Myocyte (in vitro differentiated cells): ENCODE measurements at regions not wholly inside any gene's neighbourhood (a gene's known extent, or its start where the extent isn't known, plus 50 kb on each side); places are given as distances from the start of the nearest gene placed in this dataset.

ENCODE experiments used
- DNase-seq: peaks from one replicate; pipeline ENCODE4 v3.0.0-alpha.2; 2012; ENCODE audit warnings: low read depth

DNA sequence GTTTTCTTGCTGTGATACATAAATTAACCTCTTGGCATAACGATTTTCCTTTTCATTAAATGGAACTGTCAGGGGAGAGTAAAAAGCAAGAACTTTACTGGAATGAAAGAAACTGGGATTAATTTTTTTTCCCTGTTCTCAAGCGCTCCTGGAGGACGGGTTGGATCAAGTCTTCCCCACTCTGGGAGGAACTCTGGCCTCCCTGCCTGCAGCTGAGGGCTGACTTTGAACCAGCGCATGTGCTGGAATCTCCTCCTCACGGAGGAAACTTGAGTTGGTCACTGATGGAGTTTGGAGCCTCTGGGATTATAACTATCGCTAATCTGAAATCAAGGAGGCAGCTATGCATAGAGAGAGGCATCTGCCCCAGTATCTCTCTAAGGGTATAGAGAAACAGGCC lies 406.4 kb upstream of the TMEM132C start:
- no peak for DNase-seq

DNA sequence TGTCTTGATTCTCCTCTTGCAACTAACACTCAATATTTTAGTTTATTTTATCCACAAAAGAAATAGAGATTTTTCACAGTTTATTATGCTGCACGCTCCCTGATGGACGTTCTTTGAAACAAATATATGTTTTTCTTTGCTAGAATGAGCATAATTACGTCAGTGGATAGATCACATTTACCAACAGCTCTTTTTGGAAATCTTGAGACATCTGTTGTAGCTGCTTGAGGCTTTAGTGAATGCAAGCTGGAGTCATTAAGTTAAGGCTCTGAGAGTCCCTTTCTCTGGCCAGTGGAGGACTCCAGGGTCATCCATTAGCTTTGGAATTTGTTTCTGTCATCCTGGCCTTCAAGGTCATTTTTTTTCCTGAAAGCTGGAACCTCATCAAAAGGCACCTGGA lies 405.6 kb upstream of the TMEM132C start:
- no peak for DNase-seq

DNA sequence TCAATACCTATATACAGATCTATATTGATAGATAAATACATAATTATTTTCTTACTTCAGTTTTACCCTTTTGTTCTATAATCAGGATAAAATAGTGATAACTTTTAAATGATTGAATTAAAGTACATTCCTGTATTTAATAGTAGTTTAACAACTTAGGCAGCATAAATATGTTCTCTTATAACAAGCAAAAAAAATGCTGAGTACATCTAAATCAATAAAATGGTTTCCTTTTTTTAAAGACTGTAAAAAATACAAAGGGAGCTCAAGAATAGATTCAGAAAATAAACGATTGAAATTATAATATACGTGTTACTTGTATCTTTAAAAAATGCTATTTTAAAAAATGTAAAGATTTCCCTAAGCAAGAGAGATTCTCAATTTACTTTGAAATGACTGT lies 393.7 kb upstream of the TMEM132C start:
- DNase-seq = no peak

DNA sequence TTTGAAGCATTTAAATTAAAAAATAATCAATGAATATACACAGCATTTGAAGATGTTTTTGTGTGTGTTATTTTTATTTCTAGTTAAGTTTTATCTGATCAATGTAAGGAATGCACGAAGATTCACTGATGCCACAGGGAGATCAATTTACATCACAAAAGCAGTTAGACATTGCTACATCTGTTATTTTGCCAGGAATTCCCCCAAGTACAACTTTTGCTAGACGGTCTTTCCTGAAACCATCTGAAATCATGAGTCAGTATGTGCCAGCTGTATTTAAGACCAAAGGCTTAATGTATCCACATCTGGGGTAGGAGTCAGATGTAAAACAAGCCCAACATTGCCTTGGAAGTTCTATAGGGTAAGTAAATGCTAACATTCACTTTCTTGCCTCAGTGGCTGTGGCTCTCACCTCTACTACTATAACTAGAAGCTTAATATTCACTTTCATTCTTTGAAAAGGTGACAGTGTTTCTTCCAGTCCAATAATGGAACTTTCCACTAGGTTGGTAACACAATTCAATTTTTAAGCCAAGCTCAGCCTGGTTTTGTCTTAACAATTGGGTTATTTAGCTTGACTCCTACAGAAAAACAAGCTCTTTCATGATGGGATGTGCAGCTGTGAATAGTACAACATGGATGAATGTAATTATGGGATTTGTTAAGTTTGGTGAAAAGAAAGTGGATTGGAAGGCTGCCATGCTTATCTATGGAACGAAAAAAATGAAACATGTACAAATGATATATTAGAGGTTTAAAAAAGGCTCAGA lies 385.4 kb upstream of the TMEM132C start:
- DNase-seq = no peak

DNA sequence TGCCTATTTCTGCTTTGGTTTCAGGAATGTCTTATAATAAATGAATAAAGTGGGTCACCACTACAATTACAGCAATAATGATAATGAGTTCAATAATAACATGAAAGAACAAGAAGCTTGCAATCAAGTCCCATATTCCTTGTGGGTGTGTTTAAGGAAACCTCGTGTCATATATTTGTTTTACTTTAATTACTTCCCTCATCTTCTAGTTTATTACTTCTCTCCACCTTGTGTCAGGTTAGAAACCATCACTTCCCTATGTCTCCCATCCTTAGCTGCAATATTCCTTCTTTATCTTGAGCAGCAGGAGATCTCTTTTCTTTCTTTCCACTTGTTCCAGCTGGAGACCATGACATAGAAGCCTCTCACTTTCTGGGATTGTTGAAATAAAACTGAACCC lies 384.0 kb upstream of the TMEM132C start:
- DNase-seq = no peak

DNA sequence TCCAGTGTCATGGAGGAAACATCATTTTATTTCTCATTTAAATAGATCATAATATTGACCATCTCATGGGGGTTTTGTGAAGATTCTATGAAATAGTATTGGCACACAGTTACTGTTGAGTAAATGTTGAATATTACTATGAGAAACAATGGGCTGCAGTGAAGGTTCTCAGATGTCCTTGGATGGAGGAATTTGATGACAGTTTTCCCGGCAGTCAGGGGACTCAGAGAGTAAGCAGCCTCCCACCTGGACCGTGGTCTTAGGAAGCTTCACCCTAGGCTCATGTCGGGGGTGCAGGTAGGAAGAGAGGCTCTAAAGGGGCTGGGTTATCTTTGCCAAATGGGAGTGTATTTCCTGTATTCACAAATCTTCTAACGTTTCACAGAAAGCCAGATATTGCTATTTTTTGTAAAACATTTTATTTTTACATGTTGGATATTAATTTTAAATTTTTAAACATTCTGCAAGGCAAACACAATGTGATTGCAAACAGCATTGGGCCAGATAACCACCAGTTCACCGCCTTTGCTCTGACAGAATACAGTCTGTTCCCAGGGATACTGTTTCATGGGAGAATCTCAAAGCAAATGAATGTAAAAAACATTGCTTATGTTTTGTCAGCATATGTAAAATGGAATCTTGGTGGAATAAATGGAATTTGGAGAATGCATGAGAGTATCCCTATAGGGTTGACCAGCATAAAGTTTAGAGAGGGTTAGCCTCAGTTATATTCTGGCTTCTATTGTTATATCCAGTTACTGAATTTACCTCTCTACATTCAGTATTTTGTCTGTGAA lies 380.8 kb upstream of the TMEM132C start:
- DNase-seq = no peak

DNA sequence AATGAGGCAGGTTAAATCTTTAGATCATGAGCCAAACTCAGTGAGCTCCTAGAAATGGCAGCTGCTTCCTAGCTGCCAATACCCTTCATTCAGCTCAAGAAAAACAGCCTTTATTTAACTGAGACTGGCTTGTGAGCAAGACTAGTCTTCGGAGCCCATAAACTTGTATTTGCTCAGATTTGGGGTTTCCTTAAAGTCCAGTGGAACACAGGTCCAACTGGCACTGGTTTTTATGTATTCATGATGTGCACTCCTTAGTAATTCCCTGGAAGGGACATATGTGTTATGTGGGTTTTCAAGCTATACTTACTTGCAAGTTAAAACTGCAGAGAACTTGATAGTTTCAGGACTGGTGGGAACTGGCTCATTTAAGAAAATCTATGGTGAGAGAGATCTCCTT lies 380.1 kb upstream of the TMEM132C start:
- no peak for DNase-seq

DNA sequence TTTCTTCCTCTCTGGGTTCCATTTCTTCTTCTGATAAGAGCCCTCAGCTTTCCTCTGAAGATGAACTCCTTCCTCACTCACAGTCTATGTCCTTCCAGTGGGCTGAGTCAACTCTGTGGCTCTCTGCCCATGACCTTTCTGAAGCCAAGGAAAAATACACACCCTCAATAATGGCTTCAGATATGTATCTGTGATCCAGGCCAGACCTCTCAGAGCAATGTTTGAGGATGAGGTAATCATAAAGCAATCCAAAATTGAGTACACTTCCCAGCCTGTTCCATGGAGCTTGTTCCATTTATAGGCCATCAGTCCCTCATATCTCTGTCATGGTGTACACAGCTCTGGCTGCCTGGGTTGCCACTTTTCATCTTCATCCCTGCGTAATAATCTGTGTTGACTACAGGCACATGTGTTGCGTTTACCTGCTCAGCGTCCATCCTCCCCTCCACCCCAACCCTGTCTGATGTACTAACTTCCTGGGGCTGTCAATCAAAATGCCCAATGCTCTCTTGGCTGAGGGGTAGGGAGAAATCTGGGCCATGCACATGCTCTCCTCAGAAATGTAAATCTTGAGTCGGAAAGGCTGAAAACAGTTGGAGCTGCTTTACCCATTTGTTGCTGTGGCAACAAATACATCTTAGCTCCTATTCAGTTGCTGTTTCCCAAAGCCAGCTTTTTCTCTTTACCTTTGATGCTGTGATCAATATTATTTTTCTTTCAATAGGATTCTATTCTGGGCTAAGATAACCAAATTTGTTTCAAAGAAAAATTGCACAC lies 377.8 kb upstream of the TMEM132C start:
- peak; percentile 65 for DNase-seq

DNA sequence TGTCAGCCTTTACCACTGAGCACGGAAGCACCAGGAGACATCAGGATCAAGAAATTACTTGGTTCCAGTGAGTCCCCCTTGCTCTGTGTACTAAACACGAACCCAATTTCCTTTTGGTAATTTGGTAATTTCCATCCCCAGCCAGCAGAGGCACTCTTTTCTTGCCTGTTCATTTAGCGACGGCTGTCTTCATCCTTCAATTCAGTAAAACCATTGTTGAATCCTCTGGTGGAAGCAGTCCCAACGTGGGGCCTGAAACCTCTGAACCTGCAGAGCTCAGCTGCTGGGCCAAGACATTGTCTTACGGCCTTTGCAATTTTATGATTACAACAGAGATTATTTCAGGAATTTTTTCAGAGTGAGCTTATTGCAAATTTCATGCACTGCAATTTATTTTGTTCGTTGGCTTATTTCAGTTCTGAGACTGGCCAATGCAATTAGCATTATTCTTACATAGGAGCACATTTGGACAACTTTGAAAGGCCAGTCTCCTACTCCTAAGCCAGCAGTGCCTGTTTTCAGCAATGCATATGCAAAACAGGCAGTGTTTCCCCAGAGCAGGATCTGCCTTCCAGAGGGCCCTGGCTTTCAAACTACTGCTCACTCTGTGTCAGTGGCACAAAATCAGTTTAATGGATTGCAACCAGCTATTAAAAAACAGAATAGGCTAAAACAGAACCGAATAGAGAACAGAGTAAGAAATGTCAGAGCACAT lies 372.9 kb upstream of the TMEM132C start:
- peak; percentile 15 for DNase-seq

DNA sequence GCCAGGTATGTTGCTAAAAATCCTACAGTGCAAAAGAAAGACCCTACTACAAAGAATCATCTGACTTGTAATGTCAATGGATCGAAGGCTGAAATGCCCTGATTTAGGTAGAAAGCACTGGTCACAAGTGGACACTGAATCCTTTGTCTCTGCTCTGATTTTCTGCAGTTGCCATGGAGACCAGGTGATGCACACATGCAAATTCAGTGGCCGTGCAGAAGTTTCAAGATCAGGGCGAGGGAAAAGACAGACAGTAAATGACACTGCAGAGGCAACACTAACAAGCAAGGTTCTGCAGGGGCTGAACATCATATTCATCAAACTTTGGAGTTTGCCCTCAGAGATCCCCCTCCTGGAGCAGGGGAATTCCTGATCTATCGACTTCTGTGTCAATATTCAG lies 370.3 kb upstream of the TMEM132C start:
- DNase-seq = no peak

DNA sequence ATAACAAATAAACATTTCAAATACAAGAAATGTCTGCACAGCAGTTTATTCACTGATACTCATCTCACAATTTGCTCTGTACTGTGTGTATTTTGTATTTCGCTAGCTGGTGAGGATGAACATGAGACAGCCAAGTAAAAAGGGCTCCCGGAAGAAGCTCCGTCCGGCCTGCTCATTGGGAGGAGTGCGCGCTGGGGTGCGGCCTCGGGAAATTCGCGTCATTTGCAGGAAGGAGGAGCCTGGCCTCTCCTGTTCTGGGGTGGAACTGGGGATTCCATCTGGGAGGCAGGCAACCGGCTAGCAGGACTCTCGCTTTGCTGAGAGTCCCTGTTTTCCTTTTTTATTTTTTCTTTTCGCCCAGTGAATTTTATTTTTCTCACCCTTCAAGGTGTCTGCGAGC lies 368.4 kb upstream of the TMEM132C start:
- DNase-seq = no peak

DNA sequence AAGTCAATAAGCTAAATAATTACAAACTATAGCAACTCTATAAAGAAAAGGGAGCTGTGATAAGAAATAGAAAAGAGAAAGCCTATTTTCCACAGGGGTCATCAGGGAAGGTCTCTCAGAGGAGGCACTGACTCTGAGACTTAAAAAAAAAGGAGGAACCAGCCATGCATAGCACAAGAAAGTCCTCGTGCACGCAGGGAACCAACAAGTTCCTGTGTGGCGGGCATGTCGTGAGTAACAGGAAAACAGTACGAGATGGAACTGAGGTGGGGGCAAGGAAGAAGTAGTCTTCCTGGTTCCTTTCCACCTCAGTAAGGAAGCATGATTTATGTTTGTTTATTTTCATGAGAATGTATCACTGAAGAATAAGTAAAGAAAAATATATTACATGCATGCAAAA lies 367.0 kb upstream of the TMEM132C start:
- no peak for DNase-seq

DNA sequence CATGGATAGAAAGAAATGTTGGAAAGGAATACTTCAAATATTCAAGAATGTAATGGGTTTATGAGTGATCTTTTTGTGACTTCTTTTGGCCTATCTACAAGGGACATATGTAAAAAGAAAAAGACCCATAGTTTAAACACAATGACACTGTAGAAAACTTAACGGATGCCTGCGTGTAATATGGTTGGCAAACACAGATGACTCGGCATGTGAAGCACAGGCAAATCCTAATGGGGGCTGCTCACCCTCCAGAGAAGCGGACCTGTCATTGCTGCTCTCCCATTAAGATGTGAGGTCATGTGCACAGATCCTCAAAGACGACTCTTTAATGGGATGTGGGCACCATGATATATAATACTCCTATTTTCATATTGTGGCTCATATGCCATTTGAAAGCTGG lies 366.6 kb upstream of the TMEM132C start:
- DNase-seq = no peak

DNA sequence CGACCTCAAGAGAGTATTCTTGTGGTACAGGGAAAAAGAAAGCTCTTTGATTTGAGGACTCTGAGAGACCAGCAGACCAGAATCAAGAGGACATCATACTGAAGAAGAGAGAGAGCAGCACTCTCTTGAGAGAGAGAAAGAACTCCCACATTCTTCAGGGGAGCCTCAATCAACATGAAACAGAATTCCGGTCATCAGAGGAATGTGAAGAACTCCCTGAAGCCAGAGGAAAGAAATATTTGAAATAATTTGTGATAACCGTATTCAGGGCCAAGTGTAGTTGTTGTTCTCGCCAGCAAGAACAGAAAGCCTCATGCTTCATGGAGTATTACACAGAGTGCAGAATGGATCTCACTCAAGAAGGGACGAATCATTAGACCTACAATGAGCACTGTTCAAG lies 363.8 kb upstream of the TMEM132C start:
- peak; percentile 60 for DNase-seq

DNA sequence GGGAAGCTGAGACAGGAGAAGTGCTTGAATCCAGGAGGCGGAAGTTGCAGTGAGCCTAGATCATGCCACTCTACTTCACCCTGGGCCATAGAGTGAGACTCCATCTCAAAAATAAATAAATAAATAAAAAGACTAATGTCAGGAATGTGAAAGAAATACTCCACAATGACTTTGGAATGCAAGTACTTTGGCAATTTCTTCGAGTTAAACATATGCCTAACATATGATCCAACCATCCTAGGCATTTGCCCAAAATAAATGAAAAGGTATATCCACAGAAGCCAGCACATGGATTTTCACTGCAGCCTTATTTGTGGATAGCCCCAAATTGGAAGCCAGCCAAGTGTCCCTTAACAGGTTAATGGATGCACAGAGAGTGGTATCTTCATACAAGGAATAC lies 357.9 kb upstream of the TMEM132C start:
- DNase-seq = no peak

DNA sequence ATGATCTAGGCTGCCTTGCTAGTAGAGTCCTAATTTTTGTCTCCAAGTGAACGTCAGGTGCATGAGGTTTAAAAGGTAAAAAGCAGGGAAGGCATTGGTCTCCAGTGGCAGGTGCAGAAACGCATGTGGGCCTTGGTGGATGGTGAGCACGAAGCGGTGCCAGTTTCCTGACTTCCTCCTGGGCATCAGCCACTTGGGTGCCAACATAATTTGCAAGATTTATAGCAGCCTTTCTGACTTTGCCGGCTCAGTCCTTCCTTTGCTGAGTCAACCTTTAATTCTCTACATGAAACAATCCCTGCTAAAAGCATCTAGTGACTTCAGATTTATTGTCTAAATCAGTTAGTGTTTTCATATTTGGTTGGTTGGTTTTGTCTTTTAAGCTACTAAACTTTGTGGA lies 355.7 kb upstream of the TMEM132C start:
- DNase-seq = no peak

DNA sequence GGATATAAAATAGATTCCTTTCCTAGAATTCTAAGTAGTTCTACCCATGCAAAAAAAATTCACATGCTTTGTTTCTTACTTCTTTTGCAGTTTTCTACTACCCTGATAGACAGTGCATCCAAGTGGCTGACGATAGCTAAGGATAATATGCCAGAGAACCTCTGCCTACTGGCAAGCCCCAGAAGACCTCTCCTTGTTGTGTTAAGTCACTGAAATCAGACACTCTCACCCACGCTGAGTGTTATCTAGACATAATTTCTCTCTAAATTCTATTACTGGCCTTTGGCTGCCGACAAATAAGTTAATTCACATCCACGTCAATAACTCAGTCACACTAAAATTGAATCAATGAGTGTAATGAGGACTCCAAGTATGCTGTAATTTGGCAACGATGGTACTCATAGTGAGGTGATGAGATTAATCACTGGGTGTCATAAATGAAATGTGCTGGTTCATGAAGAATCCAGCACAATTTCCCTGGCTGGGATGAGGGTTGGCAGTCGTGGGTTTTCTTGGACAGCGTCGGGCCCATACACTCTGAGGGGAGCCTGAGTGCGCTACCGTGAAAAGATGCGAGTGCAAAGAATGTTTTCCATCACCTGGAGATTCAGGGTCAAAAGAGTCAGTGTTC lies 354.8 kb upstream of the TMEM132C start:
- no peak for DNase-seq

DNA sequence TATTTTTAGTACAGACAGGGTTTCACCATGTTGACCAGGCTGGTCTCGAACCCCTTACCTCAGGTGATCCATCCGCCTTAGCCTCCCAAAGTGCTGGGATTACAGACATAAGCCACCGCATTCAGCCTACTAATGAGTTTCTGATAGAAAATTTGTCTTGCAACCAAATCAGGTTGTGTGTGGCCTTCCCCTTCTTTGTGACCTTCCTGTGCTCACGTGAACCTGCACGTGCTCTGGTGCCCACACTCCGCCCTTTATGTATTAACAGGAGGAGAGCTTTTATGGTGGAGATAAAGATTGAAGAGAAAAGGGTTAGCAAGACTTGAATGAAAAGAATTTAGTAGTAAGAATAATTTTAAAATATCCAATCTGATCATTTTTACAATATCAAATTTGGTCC lies 343.5 kb upstream of the TMEM132C start:
- no peak for DNase-seq

DNA sequence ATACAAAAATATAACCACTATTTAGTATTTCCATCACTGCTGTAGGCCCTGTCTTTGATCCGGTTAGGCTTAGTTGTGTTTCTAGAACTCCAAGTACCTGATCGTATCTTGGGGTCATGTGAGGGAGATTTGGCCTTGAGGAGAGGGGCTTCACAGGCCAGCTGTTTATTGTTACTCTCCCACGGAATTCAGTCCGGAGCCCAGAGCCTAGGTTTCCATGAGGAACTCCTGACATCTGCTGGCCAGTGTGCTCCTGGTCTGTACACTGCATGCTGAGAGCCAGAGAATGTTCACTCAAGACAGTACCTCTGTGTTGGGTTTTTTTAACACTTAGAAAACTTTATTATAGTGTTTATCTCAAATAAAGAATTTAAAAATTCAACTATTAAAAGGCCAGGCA lies 341.0 kb upstream of the TMEM132C start:
- peak; percentile 70 for DNase-seq

DNA sequence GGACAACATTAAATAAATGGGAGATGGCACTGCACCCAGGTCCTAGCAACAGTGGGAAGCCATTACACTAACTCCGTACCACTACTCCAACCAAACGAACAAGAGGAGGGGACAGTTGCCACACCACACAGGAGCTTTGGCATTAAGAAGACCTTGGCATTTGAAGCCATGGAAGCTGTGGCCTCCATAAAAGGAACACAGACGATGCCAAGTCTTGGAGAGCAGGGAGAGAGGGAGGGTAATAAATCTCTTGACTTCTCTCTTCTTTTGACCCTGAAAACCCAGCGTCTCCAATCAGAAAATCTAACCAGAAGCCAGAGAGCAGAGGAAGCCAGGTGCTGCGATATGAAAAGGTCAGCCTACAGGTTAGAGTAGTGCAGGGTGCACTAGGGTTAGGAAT lies 338.8 kb upstream of the TMEM132C start:
- DNase-seq = peak; percentile 4
